GM06990 (cell line): ENCODE measurements at regions not wholly inside any gene's neighbourhood (a gene's known extent, or its start where the extent isn't known, plus 50 kb on each side); places are given as distances from the start of the nearest gene placed in this dataset.

Experiments
- DNase-seq: peaks from one replicate; pipeline ENCODE4 v3.0.0-alpha.2; 2011; ENCODE audit not compliant: insufficient read length; ENCODE audit errors: extremely low read depth
- H3K27me3 ChIP-seq: replicated peaks from 2 replicates; pipeline ENCODE4 v1.6.0; 2011; ENCODE audit warnings: low read length; ENCODE audit not compliant: control insufficient read depth, insufficient read depth
- H3K36me3 ChIP-seq: 2 replicates; pipeline ENCODE4 v1.5.1; 2011; ENCODE audit warnings: low read length; ENCODE audit not compliant: control insufficient read depth, insufficient read depth
- H3K4me3 ChIP-seq: replicated peaks from 2 replicates; pipeline ENCODE4 v1.5.1; 2011; ENCODE audit warnings: low read depth, mild to moderate bottlenecking, control low read depth, low read length
- TF ChIP-seq, protein P1 (sequence below): IDR thresholded peaks from 2 replicates; pipeline ENCODE4 v1.5.1; 2011; ENCODE audit warnings: low read length, control low read depth, mild to moderate bottlenecking, inconsistent platforms; ENCODE audit not compliant: insufficient read depth, poor library complexity, severe bottlenecking

- Histone ChIP-seq H3K36me3 (no peaks in the 10 kb centered on the region), H3K27me3 (no peaks in the 10 kb centered on the region; the same call in 1 of the 2 replicates), H3K4me3 (no peak overlapping the region)
- TF ChIP-seq, protein P1, sequence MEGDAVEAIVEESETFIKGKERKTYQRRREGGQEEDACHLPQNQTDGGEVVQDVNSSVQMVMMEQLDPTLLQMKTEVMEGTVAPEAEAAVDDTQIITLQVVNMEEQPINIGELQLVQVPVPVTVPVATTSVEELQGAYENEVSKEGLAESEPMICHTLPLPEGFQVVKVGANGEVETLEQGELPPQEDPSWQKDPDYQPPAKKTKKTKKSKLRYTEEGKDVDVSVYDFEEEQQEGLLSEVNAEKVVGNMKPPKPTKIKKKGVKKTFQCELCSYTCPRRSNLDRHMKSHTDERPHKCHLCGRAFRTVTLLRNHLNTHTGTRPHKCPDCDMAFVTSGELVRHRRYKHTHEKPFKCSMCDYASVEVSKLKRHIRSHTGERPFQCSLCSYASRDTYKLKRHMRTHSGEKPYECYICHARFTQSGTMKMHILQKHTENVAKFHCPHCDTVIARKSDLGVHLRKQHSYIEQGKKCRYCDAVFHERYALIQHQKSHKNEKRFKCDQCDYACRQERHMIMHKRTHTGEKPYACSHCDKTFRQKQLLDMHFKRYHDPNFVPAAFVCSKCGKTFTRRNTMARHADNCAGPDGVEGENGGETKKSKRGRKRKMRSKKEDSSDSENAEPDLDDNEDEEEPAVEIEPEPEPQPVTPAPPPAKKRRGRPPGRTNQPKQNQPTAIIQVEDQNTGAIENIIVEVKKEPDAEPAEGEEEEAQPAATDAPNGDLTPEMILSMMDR, result no peak
- DNase-seq, result no peak
These were observed 210.1 kb upstream of the CXCL13 start for GRCh38 chr4:77395481-77395880.

GRCh38 chr4:77398256-77398655 lies 207.4 kb upstream of the CXCL13 start:
- H3K4me3 ChIP-seq, result no peak overlapping the region
- TF ChIP-seq, protein P1, result no peak
- no peaks in the 10 kb centered on the region; the same call in 1 of the 2 replicates for H3K27me3 ChIP-seq
- H3K36me3 ChIP-seq, result no peaks in the 10 kb centered on the region
- DNase-seq, result no peak

- TF ChIP-seq, protein P1, result no peak
- Histone ChIP-seq H3K36me3 (no peaks in the 10 kb centered on the region), H3K27me3 (no peaks in the 10 kb centered on the region; the same call in 1 of the 2 replicates), H3K4me3 (no peak overlapping the region)
- DNase-seq, result no peak
These were observed 205.8 kb upstream of the CXCL13 start for GRCh38 chr4:77399831-77400230.

DNA sequence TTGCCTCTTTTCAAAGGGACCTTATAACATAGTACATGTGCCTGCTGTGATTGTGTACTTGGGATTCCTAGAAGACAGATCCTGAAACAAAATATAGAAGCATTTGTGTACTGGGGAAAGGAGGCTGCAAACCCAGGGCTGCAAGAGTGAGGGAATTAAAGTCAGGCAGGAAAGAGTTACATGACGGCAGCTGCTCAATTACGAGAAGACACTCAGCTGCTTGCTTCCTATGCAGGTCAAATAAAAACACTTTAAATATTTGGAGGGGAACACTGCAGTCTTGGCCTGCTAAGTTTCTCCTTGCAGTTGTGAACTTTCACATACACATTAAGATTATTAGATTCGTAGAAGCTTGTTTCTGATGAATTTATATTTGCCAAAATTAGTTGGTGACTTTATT lies 191.9 kb upstream of the CXCL13 start:
- no peak for DNase-seq
- no peaks in the 10 kb centered on the region for H3K36me3 ChIP-seq
- no peak overlapping the region for H3K4me3 ChIP-seq
- TF ChIP-seq, protein P1, result no peak
- H3K27me3 ChIP-seq, result no peaks in the 10 kb centered on the region

DNA sequence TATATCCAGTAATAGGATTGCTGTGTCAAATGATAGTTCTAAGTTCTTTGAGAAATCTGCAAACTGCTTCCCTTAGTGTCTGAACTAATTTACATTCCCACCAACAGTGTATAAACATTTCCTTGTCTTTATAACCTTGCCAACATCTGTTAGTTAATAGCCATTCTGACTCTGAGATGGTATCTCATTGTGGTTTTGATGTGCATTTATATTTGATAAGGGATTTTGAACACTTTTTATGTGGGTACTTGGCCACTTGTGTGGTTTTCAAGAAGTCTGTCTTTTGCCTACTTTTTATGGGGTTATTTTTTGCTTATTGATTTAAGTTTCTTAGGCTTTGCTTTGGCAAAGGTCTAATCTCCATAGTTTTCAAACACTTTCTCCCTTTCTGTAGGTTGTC lies 189.9 kb upstream of the CXCL13 start:
- H3K36me3 ChIP-seq, result no peaks in the 10 kb centered on the region
- TF ChIP-seq, protein P1, result no peak
- no peak for DNase-seq
- H3K27me3 ChIP-seq, result no peaks in the 10 kb centered on the region
- H3K4me3 ChIP-seq, result no peak overlapping the region

DNA sequence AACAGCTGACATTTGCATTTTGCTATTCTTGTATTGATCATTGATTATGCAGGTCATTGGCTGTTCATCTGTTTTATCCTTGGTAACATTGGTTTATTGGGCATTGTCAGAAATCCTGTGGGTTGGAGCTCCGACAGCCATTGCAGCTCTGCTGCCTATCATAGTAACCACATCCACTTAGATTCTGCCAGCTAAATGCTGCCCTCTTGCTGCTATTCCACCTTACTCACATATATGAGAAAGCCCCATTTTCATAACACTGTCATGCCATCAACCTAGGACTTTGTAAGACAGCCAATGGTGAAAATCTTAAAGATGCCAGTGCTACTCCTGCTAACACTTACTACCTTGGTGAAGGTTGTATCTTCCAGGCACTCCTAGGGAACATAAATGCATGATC lies 187.3 kb upstream of the CXCL13 start:
- Histone ChIP-seq H3K4me3 (no peak overlapping the region), H3K36me3 (no peaks in the 10 kb centered on the region), H3K27me3 (no peaks in the 10 kb centered on the region)
- TF ChIP-seq, protein P1, result peak; percentile 34
- no peak for DNase-seq
